GM21528 (cell line): ENCODE measurements at regions not wholly inside any gene's neighbourhood (a gene's known extent, or its start where the extent isn't known, plus 50 kb on each side); places are given as distances from the start of the nearest gene placed in this dataset.

Experiments
- ATAC-seq: cut with Tn5 transposase; IDR thresholded peaks from one replicate; pipeline ENCODE4 v1.9.1; 2021; ENCODE audit warnings: mild to moderate bottlenecking, moderate library complexity; ENCODE audit not compliant: unreplicated experiment, low FRiP score

- ATAC-seq: no peak
These were observed 679.7 kb downstream of the METTL4 start for GRCh38 chr18:1891641-1892040.

DNA sequence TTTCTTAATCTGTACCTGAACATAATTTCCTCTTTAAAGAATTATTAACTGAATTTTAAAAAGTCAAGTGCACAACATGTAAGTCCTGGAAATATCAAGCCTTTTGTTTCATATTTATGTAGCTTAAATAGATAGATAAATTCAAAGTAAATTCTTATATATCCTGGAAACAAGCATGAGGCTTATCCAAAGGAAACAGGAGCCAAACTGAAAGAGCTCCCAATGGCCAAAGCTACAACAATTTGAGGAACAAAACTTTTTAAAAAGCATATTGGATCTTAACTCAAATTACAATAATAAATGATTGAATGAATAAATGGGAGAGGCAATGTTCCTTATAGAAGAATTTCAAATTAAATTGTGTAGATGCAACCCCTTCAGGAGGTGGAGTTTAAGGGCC is 679.1 kb downstream of the METTL4 start:
- ATAC-seq: no peak

GRCh38 chr18:1895456-1896185 is 675.7 kb downstream of the METTL4 start:
- ATAC-seq: no peak

DNA sequence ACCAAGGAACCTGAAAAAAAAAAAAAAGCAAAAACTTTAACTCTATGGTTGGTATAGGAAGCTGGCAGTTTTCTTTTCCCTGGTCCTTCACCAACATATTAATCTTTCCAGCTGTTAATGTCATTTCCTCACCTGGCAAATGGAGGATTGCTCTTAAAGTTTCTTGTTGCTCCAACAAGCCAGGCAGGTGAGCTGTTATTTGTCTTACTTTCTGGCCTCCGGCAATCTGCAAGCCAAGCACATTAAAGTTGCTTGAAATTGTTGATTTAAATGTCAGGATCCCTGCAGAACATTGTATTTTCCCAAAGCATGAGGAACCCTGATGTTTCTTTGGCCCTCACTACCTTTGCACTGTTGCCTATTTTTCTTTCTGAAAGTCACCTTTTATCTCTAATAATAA is 664.9 kb downstream of the METTL4 start:
- no peak for ATAC-seq

- no peak for ATAC-seq
These were observed 663.7 kb downstream of the METTL4 start for GRCh38 chr18:1907470-1908206.

DNA sequence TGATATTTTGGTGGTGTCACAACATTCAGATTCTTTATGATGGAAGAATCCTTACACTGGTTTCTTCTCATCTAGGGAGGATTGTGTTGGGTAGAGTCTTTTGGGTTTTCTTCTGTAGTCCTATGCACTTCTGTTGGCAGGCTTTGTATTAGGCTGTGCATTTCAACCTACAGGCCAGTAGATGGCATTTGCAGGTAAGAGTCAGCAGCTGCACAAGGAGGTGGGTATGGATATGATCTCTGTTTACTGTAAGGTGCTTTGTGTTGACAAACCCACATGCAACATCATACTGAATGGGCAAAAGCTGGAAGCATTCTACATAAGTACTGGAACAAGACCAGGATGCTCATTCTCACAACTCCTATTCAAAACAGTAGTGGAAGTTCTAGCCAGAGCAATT is 656.8 kb downstream of the METTL4 start:
- ATAC-seq: no peak

DNA sequence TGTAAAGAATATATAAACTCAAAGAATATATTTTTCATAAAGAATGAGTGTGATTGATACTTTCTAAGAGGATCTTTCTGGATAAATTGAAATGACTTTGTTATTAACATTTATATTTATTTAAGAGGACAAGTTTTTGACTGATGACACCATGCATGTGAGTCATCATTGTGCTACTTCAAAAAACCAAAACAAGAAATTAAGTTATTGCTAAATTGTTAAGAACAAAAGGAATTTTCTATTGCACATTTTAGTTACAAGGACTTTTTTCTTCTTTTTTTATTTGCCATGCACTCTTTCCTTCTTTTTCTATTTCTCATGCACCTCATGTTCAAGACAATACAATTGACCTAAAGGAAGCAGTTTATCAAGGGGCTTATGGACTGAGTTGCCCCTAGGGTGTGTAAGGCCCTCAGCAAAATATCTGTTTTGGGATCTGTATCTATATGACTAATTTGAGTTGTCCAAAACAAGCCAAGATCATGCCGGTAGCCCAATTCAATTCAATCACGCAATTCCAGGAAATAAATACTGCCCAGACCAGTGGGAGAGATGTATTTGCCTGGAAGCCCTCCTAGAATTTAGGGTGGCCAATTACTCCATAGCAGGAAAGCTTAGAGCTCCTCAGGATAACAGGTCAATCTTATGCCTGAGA is 654.3 kb downstream of the METTL4 start:
- no peak for ATAC-seq

DNA sequence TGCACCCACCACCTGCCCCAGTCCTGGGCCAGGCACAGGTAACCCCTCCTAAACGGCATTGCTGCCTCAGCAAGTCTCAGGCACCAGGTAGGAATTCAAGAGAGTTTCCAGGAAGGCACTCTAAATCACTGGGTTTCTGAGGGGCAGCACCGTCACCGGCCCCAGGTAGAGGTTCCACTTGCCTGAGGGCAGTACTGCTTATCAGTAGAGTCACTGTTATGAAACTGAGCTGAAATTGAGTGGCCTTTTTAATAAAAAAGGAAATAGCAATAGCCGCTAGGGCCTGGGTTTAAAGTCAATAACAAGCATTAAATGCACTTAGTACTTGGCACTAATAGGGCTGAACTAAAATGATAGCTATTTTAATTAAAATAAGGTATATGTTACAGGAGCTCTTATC is 653.7 kb downstream of the METTL4 start:
- no peak for ATAC-seq

- ATAC-seq: no peak
These were observed 649.2 kb downstream of the METTL4 start for GRCh38 chr18:1922066-1922465.

GRCh38 chr18:1928711-1929110 is 642.6 kb downstream of the METTL4 start:
- ATAC-seq: no peak

DNA sequence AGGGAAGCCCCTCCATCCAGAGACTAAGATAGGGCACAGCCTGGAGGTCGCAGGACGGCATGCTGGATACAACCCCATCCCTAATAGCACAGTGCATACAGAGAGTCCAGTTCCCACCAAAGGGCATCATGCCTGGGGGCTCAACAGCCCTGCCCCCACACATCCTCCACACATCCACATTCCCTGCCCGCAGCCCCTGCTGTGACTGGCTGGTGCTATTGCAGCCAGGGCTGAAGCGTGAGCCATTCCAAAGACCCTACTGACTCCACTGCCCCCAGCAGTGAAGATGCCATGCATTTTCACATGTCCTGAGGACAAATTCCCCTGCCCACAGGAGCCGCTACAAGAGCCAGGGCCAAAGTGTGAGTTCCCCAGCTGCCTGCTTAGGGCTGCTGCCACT is 641.6 kb downstream of the METTL4 start:
- no peak for ATAC-seq

DNA sequence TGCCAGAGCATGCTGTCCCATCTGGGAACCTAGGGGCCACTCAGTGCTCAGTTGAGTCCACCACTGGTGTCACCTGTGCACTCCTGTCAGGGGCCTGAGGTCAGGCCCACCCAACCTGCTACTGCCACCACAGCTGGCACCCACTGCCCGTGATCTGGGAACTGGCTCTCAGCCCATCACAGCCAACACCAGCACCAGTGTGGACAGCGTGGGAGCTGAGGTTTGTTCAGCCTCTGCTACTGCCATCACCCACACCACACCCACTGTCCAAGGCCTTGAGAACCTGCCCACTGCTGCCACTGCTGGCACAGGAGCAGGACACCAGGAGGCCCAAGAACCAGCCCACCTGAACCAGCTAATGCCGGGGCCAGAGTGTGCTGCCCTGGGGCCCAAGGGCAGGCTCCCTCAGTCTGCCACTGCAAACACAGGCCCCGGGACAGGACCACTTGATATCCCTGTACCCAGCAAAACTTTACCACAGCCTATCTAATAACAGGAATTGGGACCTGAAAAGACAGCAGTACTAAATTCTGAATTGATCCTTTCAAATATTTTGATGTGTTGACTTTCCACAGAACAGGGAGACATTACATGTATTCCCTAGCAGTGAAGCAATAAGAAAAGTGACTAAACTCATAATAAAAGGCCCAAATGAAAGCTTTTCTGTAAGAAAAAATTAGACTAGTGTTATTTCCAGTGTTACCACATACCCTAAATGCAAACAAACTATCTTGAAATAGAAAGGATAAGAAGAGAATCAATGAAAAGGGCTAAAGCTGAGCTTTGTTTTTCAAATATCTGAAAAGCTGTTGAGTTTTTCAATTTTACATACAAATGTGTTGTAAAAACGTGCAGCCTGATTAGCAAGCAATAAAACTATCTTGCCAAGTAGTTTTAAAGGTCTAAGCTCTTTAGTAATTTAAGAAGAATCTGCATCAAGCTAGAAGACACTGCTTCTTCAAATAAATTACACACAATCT is 640.7 kb downstream of the METTL4 start:
- ATAC-seq: no peak

GRCh38 chr18:1952486-1952885 is 618.8 kb downstream of the METTL4 start:
- ATAC-seq: no peak

- ATAC-seq: no peak
These were observed 616.6 kb downstream of the METTL4 start for GRCh38 chr18:1954583-1955312.

DNA sequence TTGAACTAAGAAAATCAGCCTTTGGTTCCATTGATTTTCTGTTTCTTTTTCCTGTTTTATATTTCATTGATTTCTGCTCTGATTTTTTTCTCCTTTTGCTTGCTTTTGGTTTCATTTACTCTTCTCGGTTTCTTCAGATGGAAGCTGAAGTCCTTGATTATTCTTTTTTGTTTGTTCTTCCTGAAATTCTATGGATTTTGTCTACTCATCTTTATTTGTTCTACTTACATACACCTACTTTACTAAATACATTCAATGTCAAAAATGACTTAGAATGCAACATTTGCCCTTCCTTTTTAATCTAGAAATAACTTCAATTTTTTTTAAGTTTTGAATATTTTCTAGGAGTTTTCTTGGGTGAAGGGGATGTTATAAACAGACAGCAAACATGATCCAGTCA is 612.5 kb downstream of the METTL4 start:
- no peak for ATAC-seq

- no peak for ATAC-seq
These were observed 606.3 kb downstream of the METTL4 start for GRCh38 chr18:1965016-1965415.

- no peak for ATAC-seq
These were observed 605.8 kb downstream of the METTL4 start for GRCh38 chr18:1965541-1965940.

DNA sequence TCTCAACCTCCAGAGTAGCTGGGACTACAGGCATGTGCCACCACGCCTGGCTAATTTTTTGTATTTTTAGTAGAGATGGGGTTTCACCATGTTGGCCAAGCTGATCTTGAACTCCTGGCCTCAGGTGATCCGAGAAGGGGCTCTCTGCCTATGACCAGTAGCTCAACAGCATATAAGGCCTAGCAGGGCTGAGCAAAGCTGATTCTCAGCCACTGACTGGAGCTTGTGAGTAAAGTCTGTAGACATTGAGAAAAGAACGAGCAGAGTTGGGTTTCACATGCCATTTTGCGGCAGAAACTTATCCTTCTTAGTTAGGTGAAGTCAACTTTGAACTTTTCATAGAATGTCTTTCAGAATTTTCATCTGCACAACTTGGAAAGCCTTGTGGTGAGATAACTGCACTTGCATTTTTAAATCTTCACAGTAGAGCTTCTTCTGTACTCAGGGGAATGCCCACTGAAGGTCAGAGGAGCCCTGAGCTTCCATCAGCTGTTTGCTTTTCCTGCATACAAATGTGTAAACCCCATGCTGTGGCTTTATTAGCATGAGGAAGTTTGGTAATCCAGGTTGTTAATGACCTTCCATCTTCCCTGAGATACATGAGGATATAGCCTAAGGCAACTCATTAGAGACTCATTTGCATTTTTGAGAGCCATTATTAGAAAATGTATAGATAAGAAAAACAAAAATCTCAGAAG is 602.4 kb downstream of the METTL4 start:
- ATAC-seq: no peak

- ATAC-seq: no peak
These were observed 594.8 kb downstream of the METTL4 start for GRCh38 chr18:1976484-1976883.
